Fibroblast of skin of left quadriceps (primary cell): ENCODE measurements at regions not wholly inside any gene's neighbourhood (a gene's known extent, or its start where the extent isn't known, plus 50 kb on each side); places are given as distances from the start of the nearest gene placed in this dataset.
"Not testable (repeated sequence)": the region's sequence is repeated elsewhere in the genome, so short reads cannot be mapped to it uniquely, and the experiment has no call there.

ENCODE experiments used
- DNase-seq, 2 experiments: peaks; one replicate each; pipeline ENCODE4 v3.0.0-alpha.2; 2013; ENCODE audit warnings: low read depth in 2 of 2

GRCh38 chr14:44385906-44386305 is 121.2 kb downstream of the FSCB start:
- no peak for DNase-seq

GRCh38 chr14:44385296-44385695 is 121.8 kb downstream of the FSCB start:
- DNase-seq: not testable (repeated sequence)

- DNase-seq: not testable (repeated sequence)
Observed at GRCh38 chr14:44384601-44385293, 122.3 kb downstream of the FSCB start.

- DNase-seq: no peak
Observed at GRCh38 chr14:44384093-44384492, 123.0 kb downstream of the FSCB start.

GRCh38 chr14:44383636-44384035 is 123.4 kb downstream of the FSCB start:
- DNase-seq: no peak

- no peak for DNase-seq
Observed at GRCh38 chr14:44379292-44379977, 127.6 kb downstream of the FSCB start.

GRCh38 chr14:44374906-44375305 is 132.2 kb downstream of the FSCB start:
- DNase-seq: no peak

- no peak for DNase-seq
Observed at GRCh38 chr14:44372807-44373489, 134.1 kb downstream of the FSCB start.

- no peak for DNase-seq
Observed at GRCh38 chr14:44372231-44372630, 134.9 kb downstream of the FSCB start.

- DNase-seq: no peak
Observed at GRCh38 chr14:44370727-44371126, 136.4 kb downstream of the FSCB start.

GRCh38 chr14:44369401-44370123 is 137.5 kb downstream of the FSCB start:
- DNase-seq: no peak

GRCh38 chr14:44361083-44361482 is 146.0 kb downstream of the FSCB start:
- DNase-seq: no peak

- no peak for DNase-seq
Observed at GRCh38 chr14:44353805-44354204, 153.3 kb downstream of the FSCB start.

GRCh38 chr14:44352201-44352600 is 154.9 kb downstream of the FSCB start:
- DNase-seq: no peak

- no peak for DNase-seq
Observed at GRCh38 chr14:44347316-44347715, 159.8 kb downstream of the FSCB start.

- no peak for DNase-seq
Observed at GRCh38 chr14:44341116-44341515, 166.0 kb downstream of the FSCB start.

GRCh38 chr14:44339862-44340261 is 167.2 kb downstream of the FSCB start:
- DNase-seq: no peak

- no peak for DNase-seq
Observed at GRCh38 chr14:44339231-44339630, 167.9 kb downstream of the FSCB start.

- DNase-seq: no peak
Observed at GRCh38 chr14:44317441-44317746, 189.7 kb downstream of the FSCB start.

- DNase-seq: peak; percentile 48 to 56
Observed at GRCh38 chr14:44316647-44317440, 190.2 kb downstream of the FSCB start.

GRCh38 chr14:44309331-44309730 is 197.8 kb downstream of the FSCB start:
- DNase-seq: no peak

GRCh38 chr14:44300916-44301315 is 206.2 kb downstream of the FSCB start:
- DNase-seq: no peak
